OCI-LY7 (cell line): ENCODE measurements at regions not wholly inside any gene's neighbourhood (a gene's known extent, or its start where the extent isn't known, plus 50 kb on each side); places are given as distances from the start of the nearest gene placed in this dataset. TPM values are rescaled to one million over a fixed set of nuclear protein-coding genes. Genes with fewer than 3 reads are reported as not detected.

Experiments
- BruUV-seq: library from RNA; stranded (reverse); fragments of 400-500 nt; replicated peaks from 2 replicates; lab custom pipeline; 2021; lab: Mats Ljungman, UMichigan
- CTCF ChIA-PET: fragments of 300-600 bp; sonication (Branson Sonifier 250); formaldehyde crosslinking; loops from one replicate; lab custom pipeline; 2022; ENCODE audit warnings: antibody characterized with exemption; ENCODE audit not compliant: unreplicated experiment; lab: Charles Lee
- POLR2A ChIA-PET: fragments of 300-600 bp; sonication (Branson Sonifier 250); formaldehyde crosslinking; loops from one replicate; lab custom pipeline; 2022; ENCODE audit warnings: antibody characterized with exemption; lab: Charles Lee
- DNase-seq: peaks from one replicate; pipeline ENCODE4 v3.0.0-alpha.2; 2015; ENCODE audit warnings: low spot score
- H2AFZ ChIP-seq: fragments of 200-600 bp; sonication (generic), shearing (Covaris generic); 2 replicates; pipeline ENCODE4 v1.6.1; 2014; ENCODE audit warnings: mild to moderate bottlenecking, antibody characterized with exemption, low read length, moderate library complexity
- H3K27ac ChIP-seq: fragments of 200-600 bp; sonication (generic); 2 replicates; pipeline ENCODE4 v1.5.1; 2014; ENCODE audit warnings: mixed run types, low read depth, mild to moderate bottlenecking, moderate library complexity, low read length, inconsistent platforms; ENCODE audit not compliant: poor library complexity, severe bottlenecking
- H3K36me3 ChIP-seq: fragments of 200-600 bp; sonication (generic); 2 replicates; pipeline ENCODE4 v1.6.1; 2014; ENCODE audit warnings: mild to moderate bottlenecking, antibody characterized with exemption, low read length, moderate library complexity, mixed read lengths; ENCODE audit not compliant: insufficient read depth
- H3K4me1 ChIP-seq: fragments of 200-600 bp; sonication (generic); 2 replicates; pipeline ENCODE4 v1.5.1; 2014; ENCODE audit warnings: mild to moderate bottlenecking, low read length; ENCODE audit not compliant: insufficient read depth, poor library complexity, severe bottlenecking
- H3K4me2 ChIP-seq: fragments of 200-600 bp; sonication (generic); 2 replicates; pipeline ENCODE4 v1.6.1; 2014; ENCODE audit warnings: mild to moderate bottlenecking, low read length
- H3K4me3 ChIP-seq: fragments of 200-600 bp; sonication (generic); 2 replicates; pipeline ENCODE4 v1.5.1; 2014; ENCODE audit warnings: mild to moderate bottlenecking, low read depth, low read length; ENCODE audit not compliant: poor library complexity, severe bottlenecking
- H3K79me2 ChIP-seq: fragments of 200-600 bp; sonication (generic); 2 replicates; pipeline ENCODE4 v1.6.1; 2016; ENCODE audit warnings: low read depth, mild to moderate bottlenecking, low read length, moderate library complexity, mixed read lengths; ENCODE audit not compliant: insufficient read depth
- H3K9me2 ChIP-seq: fragments of 200-600 bp; sonication (generic); 2 replicates; pipeline ENCODE4 v1.6.1; 2016; ENCODE audit warnings: mild to moderate bottlenecking, low read length, mixed read lengths; ENCODE audit not compliant: insufficient read depth
- H3K9me3 ChIP-seq: fragments of 200-600 bp; sonication (generic); 2 replicates; pipeline ENCODE4 v1.6.1; 2014; ENCODE audit warnings: mild to moderate bottlenecking, mixed run types, low read length, mixed read lengths
- H4K20me1 ChIP-seq: fragments of 200-600 bp; sonication (generic); 2 replicates; pipeline ENCODE4 v1.6.1; 2014; ENCODE audit warnings: mild to moderate bottlenecking, antibody characterized with exemption, low read length, moderate library complexity, mixed read lengths; ENCODE audit not compliant: insufficient read depth
- EZH2phosphoT487 ChIP-seq: fragments of 200-600 bp; sonication (generic); IDR thresholded peaks from 2 replicates; pipeline ENCODE4 v1.6.1; 2018; ENCODE audit warnings: low read depth, borderline replicate concordance, mild to moderate bottlenecking, mixed run types, antibody characterized with exemption, low read length, moderate library complexity, mixed read lengths
- intact Hi-C: fragments of 100-400 bp; cut with micrococcal nuclease; formaldehyde crosslinking; loops from one replicate; pipeline ENCODE4 v1.10.0; 2022; ENCODE audit not compliant: unreplicated experiment
- microRNA-seq: library from miRNA; unstranded; fragments of <30 nt; microRNA quantifications from one replicate; pipeline ENCODE4 v1.2.0, GENCODE V29; 2022; ENCODE audit warnings: borderline replicate concordance
- small RNA-seq: library from RNA; depleted of rRNA; stranded (forward); fragments of <200 nt; gene quantifications from one replicate; pipeline ENCODE3, GENCODE V24; 2014
- TF ChIP-seq, protein P1 (sequence below): fragments of 200-600 bp; sonication (generic); conservative IDR thresholded peaks from 2 replicates; pipeline ENCODE4 v1.5.1; 2014; ENCODE audit warnings: mild to moderate bottlenecking, antibody characterized with exemption, low read length, moderate library complexity, mixed read lengths

DNA sequence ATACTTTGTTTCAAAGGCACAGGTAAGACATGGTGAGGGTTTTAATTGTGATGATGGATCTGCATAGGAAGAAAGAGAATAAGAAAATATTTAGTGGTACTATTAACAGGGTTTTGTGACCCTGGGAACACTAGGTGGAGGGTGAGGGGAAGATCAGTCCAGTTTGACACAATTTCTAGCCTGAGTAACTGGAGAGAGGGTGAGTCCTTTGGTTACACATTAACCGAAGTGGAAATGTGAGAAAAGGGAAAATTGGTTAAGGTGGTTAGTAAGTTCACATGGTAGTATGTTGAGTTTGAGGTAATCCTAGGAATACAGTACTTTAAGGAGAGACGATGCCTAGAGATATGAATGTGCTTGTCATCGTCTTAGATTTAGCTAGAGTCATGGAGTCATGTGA, 54.8 kb upstream of the POU3F2 start:
- no peak overlapping the region for H3K27ac ChIP-seq
- ChIA-PET CTCF (no interaction called here), POLR2A (no interaction called here)
- H4K20me1 ChIP-seq = no peaks in the 10 kb centered on the region
- no peak overlapping the region for H2AFZ ChIP-seq
- TF ChIP-seq, protein P1, sequence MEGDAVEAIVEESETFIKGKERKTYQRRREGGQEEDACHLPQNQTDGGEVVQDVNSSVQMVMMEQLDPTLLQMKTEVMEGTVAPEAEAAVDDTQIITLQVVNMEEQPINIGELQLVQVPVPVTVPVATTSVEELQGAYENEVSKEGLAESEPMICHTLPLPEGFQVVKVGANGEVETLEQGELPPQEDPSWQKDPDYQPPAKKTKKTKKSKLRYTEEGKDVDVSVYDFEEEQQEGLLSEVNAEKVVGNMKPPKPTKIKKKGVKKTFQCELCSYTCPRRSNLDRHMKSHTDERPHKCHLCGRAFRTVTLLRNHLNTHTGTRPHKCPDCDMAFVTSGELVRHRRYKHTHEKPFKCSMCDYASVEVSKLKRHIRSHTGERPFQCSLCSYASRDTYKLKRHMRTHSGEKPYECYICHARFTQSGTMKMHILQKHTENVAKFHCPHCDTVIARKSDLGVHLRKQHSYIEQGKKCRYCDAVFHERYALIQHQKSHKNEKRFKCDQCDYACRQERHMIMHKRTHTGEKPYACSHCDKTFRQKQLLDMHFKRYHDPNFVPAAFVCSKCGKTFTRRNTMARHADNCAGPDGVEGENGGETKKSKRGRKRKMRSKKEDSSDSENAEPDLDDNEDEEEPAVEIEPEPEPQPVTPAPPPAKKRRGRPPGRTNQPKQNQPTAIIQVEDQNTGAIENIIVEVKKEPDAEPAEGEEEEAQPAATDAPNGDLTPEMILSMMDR = no peak
- no peak for TF ChIP-seq EZH2phosphoT487
- no peaks in the 10 kb centered on the region for H3K9me2 ChIP-seq
- intact Hi-C loops = no loop called here
- H3K79me2 ChIP-seq = no peaks in the 10 kb centered on the region
- H3K4me2 ChIP-seq = no peak overlapping the region
- no TSS peak for BruUV-seq
- no peaks in the 10 kb centered on the region for H3K4me1 ChIP-seq
- no peak for DNase-seq
- H3K9me3 ChIP-seq = no peaks in the 10 kb centered on the region
- H3K4me3 ChIP-seq = no peak overlapping the region
- H3K36me3 ChIP-seq = no peaks in the 10 kb centered on the region

DNA sequence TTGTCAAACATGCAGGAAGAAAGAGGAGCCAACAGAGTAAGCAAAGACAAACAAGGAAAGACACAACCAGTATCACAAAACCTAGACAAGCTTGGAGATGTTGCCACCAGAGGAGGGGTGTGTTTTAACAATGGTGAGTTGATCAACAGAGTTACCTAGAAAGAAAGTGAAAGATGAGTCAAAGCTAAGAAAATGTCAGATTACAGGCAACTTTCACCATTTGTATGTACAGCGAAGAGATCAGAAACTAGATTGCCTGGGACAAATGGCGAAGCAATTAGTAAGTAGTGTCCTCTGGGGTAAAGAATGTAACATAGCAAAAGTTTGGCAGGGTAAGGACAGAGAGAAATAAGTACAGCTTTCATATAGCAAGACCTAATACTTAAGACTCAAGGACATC, 51.6 kb upstream of the POU3F2 start:
- Histone ChIP-seq H3K4me1 (no peaks in the 10 kb centered on the region), H4K20me1 (no peaks in the 10 kb centered on the region), H2AFZ (no peak overlapping the region), H3K9me2 (no peaks in the 10 kb centered on the region), H3K27ac (no peak overlapping the region), H3K4me2 (no peak overlapping the region), H3K9me3 (no peaks in the 10 kb centered on the region), H3K79me2 (no peaks in the 10 kb centered on the region), H3K36me3 (no peaks in the 10 kb centered on the region), H3K4me3 (no peak overlapping the region)
- no peak for DNase-seq
- no TSS peak for BruUV-seq
- ChIA-PET CTCF (no interaction called here), POLR2A (interaction anchor here (1.1 kb wide), 1 partner anchor 155 kb away, joined by 3 read pairs; no protein-coding TSS in a partner anchor)
- no peak for TF ChIP-seq EZH2phosphoT487
- TF ChIP-seq, protein P1 = no peak
- intact Hi-C loops = no loop called here

DNA sequence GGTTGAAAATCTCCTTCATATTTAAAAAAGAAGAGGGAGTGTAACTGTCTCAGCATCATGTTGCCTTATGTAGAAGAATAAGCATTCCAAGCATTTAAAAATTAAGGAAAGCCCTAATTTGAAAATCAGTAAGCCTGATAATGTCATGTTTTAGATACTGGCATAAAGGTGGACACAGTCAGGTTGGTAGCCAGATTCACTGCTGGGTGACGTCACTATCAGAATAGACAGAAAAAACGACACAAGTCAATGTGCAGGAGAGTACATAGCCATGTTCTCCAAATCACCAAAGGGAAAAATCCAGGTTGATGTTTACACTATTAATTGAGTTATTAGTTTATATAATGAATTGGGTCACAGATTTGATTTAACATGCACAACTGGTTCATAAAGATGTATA, 50.8 kb upstream of the POU3F2 start:
- Histone ChIP-seq H3K4me3 (no peak overlapping the region), H3K27ac (no peak overlapping the region), H3K9me2 (no peaks in the 10 kb centered on the region), H4K20me1 (no peaks in the 10 kb centered on the region), H3K4me1 (no peaks in the 10 kb centered on the region), H3K9me3 (no peaks in the 10 kb centered on the region), H2AFZ (no peak overlapping the region), H3K4me2 (no peak overlapping the region), H3K79me2 (no peaks in the 10 kb centered on the region), H3K36me3 (no peaks in the 10 kb centered on the region)
- no peak for DNase-seq
- CTCF ChIA-PET = no interaction called here
- BruUV-seq = no TSS peak
- no peak for TF ChIP-seq EZH2phosphoT487
- TF ChIP-seq, protein P1 = no peak
- intact Hi-C loops = no loop called here
- POLR2A ChIA-PET = no interaction called here

Small RNAs in the stretch of these regions (microRNA-seq; reads per million reads assigned to microRNA genes)
- not detected for gene MIR2113

Small RNAs in the stretch of these regions (small RNA-seq; reads per million reads assigned to genes)
- gene AL589826.1 (not detected), gene MIR2113 (not detected)
